Mammary epithelial cell (primary cell): ENCODE measurements at regions not wholly inside any gene's neighbourhood (a gene's known extent, or its start where the extent isn't known, plus 50 kb on each side); places are given as distances from the start of the nearest gene placed in this dataset.

ENCODE experiments used
- EZH2 ChIP-seq: IDR thresholded peaks from 2 replicates; pipeline ENCODE4 v1.6.1; 2012; ENCODE audit warnings: low read length, inconsistent platforms, borderline replicate concordance
- TF ChIP-seq, protein P1 (sequence below), 2 donors: IDR thresholded peaks in 1 of 2; conservative IDR thresholded peaks in 1 of 2; 2 replicates each; pipeline ENCODE4 v1.5.1; 2011 to 2012; ENCODE audit warnings: inconsistent platforms in 2 of 2, low read length in 2 of 2, mild to moderate bottlenecking in 2 of 2, control low read depth in 1 of 2, low read depth in 1 of 2; ENCODE audit not compliant: insufficient read depth in 1 of 2; ENCODE audit errors: extremely low read depth in 1 of 2

GRCh38 chr3:168416446-168416845, 320.7 kb upstream of the GOLIM4 start:
- TF ChIP-seq, protein P1, sequence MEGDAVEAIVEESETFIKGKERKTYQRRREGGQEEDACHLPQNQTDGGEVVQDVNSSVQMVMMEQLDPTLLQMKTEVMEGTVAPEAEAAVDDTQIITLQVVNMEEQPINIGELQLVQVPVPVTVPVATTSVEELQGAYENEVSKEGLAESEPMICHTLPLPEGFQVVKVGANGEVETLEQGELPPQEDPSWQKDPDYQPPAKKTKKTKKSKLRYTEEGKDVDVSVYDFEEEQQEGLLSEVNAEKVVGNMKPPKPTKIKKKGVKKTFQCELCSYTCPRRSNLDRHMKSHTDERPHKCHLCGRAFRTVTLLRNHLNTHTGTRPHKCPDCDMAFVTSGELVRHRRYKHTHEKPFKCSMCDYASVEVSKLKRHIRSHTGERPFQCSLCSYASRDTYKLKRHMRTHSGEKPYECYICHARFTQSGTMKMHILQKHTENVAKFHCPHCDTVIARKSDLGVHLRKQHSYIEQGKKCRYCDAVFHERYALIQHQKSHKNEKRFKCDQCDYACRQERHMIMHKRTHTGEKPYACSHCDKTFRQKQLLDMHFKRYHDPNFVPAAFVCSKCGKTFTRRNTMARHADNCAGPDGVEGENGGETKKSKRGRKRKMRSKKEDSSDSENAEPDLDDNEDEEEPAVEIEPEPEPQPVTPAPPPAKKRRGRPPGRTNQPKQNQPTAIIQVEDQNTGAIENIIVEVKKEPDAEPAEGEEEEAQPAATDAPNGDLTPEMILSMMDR (conservative IDR thresholded peaks at IDR 0.05 in 1 of 2, IDR thresholded peaks at IDR 0.05 in 1 of 2; ENCODE audit: extremely low read depth in 1 of 2, insufficient read depth in 1 of 2, low read depth in 1 of 2, low read length in 2 of 2), result no peak
- TF ChIP-seq EZH2, result no peak
